GM19468 (cell line): ENCODE measurements at regions not wholly inside any gene's neighbourhood (a gene's known extent, or its start where the extent isn't known, plus 50 kb on each side); places are given as distances from the start of the nearest gene placed in this dataset.
A peak's percentile ranks its signal among the peaks of the same experiment; 100 is the strongest.
"Not testable (repeated sequence)": the region's sequence is repeated elsewhere in the genome, so short reads cannot be mapped to it uniquely, and the experiment has no call there.

Experiments used
- ATAC-seq: cut with Tn5 transposase; IDR thresholded peaks from one replicate; pipeline ENCODE4 v1.9.1; 2021; ENCODE audit warnings: mild to moderate bottlenecking, moderate library complexity, moderate number of reproducible peaks; ENCODE audit not compliant: unreplicated experiment; ENCODE audit errors: extremely low read depth

DNA sequence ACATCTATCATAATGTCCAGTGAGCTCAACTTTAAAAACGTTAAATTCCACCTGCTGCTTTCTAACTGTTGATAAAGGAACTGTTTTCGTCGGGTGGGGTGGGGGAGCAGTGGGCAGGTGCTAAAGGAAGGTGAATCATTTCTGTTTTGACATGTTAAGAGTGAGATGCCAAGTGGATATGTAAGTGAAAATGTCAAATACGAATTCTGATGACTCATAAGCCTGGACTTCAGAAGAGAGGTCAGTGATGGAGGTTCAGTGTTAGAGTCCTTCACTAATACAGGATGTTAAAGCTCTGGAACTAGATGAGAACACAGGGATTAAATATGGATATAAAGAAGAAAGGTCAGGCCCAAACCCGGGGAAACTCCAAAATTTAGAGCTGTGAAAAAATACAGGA lies 617.9 kb upstream of the CTNND2 start:
- no peak for ATAC-seq

DNA sequence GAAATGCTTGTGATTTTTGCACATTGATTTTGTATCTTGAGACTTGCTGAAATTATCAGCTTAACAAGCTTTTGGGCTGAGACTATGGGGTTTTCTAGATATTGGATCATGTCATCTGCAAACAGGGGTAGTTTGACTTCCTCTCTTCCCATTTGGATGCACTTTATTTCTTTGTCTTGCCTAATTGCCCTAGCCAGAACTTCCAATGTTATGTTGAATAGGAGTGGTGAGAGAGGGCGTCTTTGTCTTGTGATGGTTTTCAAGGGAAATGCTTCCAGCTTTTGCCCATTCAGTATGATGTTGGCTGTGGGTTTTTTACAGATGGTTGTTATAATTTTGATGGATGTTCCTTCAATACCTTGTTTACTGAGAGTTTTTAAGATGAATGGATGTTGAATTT lies 600.7 kb upstream of the CTNND2 start:
- ATAC-seq = not testable (repeated sequence)

DNA sequence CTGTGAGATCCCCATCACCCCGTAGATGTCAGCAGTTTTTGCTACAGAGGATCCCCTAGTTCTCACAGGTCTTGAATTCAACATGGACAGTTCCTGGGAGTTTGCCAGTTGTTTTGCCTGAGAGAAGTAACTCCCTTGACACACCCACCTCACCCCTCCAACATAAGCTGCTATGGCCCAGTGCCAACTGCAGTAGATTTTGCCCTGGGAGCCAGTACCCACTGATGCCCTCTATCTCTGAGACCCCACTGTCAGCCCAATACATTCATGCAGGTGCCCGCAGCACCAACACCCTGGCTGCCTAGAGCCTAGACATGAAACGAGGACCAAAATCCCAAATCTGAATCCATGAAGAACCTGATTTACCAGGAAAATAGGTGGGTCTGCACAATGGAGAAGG lies 583.9 kb upstream of the CTNND2 start:
- no peak for ATAC-seq

GRCh38 chr5:12480487-12480886 lies 576.2 kb upstream of the CTNND2 start:
- no peak for ATAC-seq

- ATAC-seq = no peak
Observed at GRCh38 chr5:12477554-12477953, 573.3 kb upstream of the CTNND2 start.

- no peak for ATAC-seq
Observed at GRCh38 chr5:12467799-12468198, 563.6 kb upstream of the CTNND2 start.

- no peak for ATAC-seq
Observed at GRCh38 chr5:12460493-12461261, 556.4 kb upstream of the CTNND2 start.

DNA sequence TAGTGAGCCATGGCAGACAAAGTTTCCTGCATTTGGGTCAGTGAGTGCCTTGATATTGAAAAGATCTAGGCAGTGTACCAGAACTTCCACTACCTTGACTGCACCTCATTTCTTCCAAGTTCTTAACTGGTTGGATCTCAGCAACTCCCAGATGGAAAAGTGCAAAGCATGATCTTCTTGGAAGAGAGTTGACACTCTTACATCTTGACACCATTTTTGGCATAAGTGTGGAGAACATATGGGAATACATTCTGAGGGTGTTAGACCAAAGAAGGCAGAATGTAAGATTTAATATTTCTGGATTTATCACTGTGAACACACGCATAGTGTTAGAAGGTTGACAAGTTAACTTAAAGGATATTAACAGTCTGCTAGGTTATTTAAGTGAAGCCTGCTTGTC lies 555.1 kb upstream of the CTNND2 start:
- ATAC-seq = no peak

DNA sequence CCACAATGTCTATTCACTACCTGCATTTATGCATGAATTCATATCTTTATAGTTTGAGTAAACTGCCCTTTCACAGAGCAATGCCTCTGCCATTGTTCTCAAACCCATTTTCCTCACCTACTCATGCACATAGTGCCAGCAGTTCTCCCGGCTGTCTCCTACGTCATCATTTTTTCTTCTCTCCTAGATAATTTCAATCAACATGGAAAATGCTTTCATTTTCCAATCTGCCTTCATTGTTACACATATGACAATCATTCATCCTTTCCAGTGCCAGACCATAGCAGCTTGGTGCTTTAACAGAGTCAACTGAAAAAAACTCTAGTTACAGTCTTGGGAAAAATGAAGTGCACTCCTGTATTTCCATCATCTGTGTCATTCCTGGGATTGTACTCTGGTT lies 514.8 kb upstream of the CTNND2 start:
- ATAC-seq = no peak

DNA sequence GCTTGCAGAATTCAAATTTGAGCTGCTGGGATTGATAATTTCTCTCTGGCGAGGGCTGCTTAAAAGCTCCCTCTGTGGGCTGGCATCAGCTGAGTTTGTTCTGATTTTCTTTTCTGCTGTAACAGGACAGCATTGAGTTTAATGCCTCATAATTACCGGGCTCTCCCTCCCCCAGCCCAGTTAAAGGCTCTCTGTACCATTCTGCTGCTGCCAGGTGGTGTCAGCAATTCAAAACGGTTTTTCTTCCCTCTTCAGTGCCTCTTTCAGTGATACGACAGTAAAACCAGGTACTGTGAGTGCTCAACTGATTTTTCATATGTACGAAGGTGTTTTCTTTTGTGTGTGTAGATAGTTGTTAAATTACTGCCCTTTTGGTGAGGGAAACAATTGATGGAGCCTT lies 509.3 kb upstream of the CTNND2 start:
- no peak for ATAC-seq

- no peak for ATAC-seq
Observed at GRCh38 chr5:12413075-12413474, 508.8 kb upstream of the CTNND2 start.

- ATAC-seq = peak; percentile 45
Observed at GRCh38 chr5:12399868-12400267, 495.6 kb upstream of the CTNND2 start.

DNA sequence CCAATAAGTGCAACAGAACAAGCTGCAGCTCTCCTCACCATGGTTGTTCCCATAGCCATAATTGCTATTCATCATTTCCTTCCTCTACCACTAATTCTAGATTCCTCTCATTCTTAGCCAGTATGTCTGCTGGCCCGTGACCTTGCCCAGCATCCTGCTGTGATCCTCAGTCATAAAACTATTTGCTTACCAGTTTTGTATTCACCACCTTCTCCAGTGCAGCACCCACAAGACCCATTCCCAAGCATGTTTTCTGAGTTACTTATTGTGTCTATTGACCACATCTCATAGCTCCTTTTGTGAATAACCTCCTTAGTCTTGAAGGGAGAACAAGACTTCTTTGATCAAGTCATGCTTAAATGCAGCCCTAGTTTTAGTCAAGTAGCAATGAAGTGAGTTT lies 488.0 kb upstream of the CTNND2 start:
- ATAC-seq = no peak

DNA sequence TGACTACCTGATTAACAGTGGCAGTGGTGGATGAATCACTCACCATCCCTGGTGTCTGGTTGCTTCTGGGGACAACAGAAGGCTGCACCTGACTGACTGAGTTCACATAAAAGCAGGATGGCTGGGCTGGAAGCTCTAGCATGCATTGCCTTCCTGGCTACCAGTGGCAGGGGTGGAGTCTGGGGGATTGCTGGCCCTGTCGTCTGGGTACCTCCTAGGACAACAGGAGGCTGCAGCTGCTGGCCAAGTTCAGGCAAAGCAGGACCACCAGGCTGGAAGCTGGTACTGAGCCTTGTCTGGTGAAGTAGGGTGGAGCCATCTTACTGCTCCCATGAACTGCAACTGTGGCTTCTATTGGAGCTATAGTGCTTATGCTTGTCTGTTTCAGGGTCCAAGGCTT lies 480.8 kb upstream of the CTNND2 start:
- ATAC-seq = no peak

DNA sequence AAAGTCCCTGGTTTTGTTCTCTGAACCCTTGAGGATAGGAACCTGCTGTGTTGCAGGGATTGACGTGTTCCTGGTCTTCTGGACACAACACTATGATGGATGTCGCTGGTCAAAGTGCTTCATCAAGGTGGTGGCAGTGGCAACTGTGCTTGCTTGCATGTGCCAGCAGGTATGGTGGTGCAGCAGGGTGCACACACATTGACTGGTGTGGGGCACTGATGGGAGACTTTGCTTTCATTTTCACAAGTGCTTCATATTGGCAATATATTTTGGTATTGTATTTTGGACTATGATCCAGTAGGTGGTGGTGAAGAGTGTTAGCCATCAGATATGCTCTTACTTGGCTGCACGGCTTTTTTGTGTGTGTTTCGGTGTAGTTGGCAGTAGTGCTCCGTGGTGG lies 479.8 kb upstream of the CTNND2 start:
- ATAC-seq = no peak

DNA sequence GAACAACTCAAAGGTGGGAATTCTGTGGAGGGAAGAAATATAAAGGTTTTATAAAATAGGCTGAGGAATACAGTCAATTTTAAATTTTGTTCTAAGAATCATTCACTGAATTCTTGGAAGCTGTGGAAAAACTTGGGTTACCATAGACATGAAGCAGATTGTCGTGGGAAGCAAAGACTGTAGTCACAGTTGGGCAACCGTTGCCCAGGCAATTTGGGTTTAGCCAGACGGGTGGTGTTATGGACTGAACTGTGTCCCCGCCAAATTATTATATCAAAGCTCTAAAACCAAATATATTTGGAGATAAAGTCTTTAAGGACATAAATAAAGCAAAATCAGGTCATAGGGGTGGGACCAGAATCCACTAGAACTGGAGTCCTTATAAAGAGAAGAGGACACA lies 463.7 kb upstream of the CTNND2 start:
- no peak for ATAC-seq

GRCh38 chr5:12360218-12360617 lies 456.0 kb upstream of the CTNND2 start:
- ATAC-seq = no peak

GRCh38 chr5:12358371-12359090 lies 454.3 kb upstream of the CTNND2 start:
- ATAC-seq = no peak

- ATAC-seq = no peak
Observed at GRCh38 chr5:12357626-12358025, 453.4 kb upstream of the CTNND2 start.

GRCh38 chr5:12354686-12355085 lies 450.4 kb upstream of the CTNND2 start:
- no peak for ATAC-seq

DNA sequence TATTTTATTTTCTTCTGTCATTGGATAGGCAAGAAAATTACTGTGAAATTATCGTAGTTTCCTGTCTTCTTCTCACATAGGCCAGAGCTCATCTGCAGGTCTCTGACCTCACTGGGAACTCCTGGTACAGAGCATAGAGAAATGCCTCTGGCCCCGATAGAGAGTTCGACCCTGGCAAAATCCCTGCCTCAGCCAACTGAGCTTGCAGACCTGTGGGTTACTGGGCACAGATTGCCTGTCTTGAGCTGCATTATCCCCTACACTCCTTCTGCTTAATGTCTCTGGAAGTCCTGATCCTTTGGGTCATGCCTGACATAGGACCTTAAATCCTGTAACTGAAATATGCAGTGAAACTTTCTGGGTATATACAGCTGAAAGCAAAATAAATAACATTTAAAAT lies 439.3 kb upstream of the CTNND2 start:
- no peak for ATAC-seq

DNA sequence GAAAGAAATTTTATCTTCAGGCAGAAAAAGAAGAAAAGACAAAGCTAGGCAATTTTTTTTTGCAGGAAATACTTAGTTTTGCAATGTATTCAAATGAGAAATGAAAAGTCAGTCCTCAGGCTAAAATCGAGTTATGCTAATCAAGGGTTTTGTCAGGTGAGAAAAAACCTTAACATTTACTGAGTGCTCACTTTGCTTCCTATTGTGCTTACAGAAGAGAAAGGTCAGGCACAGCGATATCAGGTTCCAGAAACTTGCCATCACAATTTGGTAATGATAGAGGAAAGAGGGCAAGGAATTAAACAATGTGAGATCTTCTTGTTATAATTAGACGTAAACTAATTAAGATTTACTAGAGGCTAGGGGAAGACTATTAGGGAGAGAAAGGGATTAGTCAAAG lies 431.7 kb upstream of the CTNND2 start:
- ATAC-seq = no peak
